Activated T-cell treated with anti-CD3 and anti-CD28 coated beads, Interleukin-2, amount 50 U/mL, for 4 hours (primary cell): ENCODE measurements at regions not wholly inside any gene's neighbourhood (a gene's known extent, or its start where the extent isn't known, plus 50 kb on each side); places are given as distances from the start of the nearest gene placed in this dataset.

Experiments used
- ATAC-seq, 2 donors: fragments of 200-7000 bp; cut with Tn5 transposase; one replicate each; pipeline ENCODE4 v1.10.0; 2021
- DNase-seq: peaks from one replicate; pipeline ENCODE4 v3.0.0-alpha.2; 2020
- H3K27me3 Mint-ChIP-seq: one replicate; pipeline ENCODE4 v1.8.0; 2021; ENCODE audit warnings: low read depth, mixed read lengths
- H3K36me3 Mint-ChIP-seq: one replicate; pipeline ENCODE4 v1.8.0; 2022; ENCODE audit warnings: mixed read lengths; ENCODE audit not compliant: insufficient read depth
- H3K4me1 Mint-ChIP-seq: one replicate; pipeline ENCODE4 v1.8.0; 2021; ENCODE audit warnings: low read depth, mixed read lengths
- H3K4me3 Mint-ChIP-seq: one replicate; pipeline ENCODE4 v1.8.0; 2021; ENCODE audit warnings: mild to moderate bottlenecking, moderate library complexity, mixed read lengths
- H3K9me3 Mint-ChIP-seq: one replicate; pipeline ENCODE4 v1.8.0; 2021; ENCODE audit warnings: mixed read lengths

GRCh38 chr18:34626404-34627136, 83.5 kb upstream of the DTNA start:
- Mint-ChIP-seq H3K9me3 (no peaks in the 10 kb centered on the region), H3K4me3 (no peak overlapping the region), H3K4me1 (no peaks in the 10 kb centered on the region), H3K27me3 (no peaks in the 10 kb centered on the region), H3K36me3 (no peaks in the 10 kb centered on the region)
- ATAC-seq (no peak), DNase-seq (no peak)

- no peaks in the 10 kb centered on the region for H3K9me3 Mint-ChIP-seq
- no peaks in the 10 kb centered on the region for H3K36me3 Mint-ChIP-seq
- DNase-seq (no peak), ATAC-seq (no peak)
- H3K27me3 Mint-ChIP-seq, result no peaks in the 10 kb centered on the region
- no peaks in the 10 kb centered on the region for H3K4me1 Mint-ChIP-seq
- H3K4me3 Mint-ChIP-seq, result no peak overlapping the region
Observed at GRCh38 chr18:34627137-34627920, 82.8 kb upstream of the DTNA start.

DNA sequence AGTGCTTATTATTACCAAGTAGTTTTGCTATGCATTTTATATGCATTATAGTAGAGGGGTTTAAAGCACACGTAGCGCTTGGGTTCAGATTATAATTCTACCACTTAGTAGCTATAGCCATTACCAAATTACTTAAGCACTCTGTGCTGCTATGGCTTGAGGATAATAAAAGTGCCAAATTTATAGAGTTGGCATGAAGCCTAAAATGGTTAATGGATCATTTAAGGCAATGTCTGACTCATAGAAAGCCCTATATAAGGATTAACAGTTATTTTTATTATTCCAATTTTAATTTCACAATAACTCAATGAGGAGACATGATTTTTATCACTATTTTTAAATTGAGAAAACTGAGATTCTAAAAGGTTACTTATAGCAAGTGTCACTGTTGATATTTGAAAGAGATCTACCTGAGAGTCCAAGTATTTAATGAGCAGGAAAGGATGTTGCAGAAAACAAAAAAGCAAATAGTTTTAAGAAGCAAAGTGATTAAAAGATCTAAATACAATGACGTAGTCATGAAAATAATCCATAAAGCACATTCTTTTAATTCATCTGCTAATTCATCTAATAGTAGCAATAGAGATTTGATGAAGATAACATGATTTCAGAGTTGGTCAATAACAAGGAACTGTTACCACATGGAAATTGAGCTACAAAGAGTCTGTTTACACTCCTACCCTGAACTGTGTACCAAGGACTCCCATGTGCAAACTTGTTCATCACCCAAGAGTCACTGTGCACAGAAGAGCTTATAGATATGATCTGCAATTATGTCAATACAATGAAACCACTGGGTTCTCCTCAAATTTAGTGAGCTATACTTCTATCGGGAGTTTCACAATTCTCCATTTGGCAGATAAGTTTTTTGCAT, 78.8 kb upstream of the DTNA start:
- H3K9me3 Mint-ChIP-seq, result no peaks in the 10 kb centered on the region
- no peak for ATAC-seq
- no peaks in the 10 kb centered on the region for H3K27me3 Mint-ChIP-seq
- H3K4me1 Mint-ChIP-seq, result no peaks in the 10 kb centered on the region
- DNase-seq, result no peak
- no peaks in the 10 kb centered on the region for H3K36me3 Mint-ChIP-seq
- H3K4me3 Mint-ChIP-seq, result no peak overlapping the region

DNA sequence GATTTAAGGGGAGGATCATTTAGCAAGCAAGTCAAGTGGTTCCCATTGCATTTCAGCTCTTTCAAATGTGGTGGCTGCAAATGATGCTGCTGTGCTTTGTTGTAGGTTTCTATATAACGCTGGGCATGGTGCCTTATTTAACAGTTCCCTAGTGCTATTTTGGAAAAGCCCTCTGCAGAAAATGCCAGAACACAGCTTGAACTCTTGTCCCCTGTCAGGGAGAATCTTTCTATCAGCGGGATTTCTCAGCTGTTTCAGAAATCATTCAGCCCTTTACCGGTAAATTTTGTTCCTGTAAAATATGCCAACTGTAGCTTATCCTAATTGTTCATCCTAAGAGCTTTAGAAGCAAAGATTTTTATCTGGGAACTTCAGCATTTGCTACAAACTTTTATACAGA, 77.8 kb upstream of the DTNA start:
- H3K9me3 Mint-ChIP-seq, result no peaks in the 10 kb centered on the region
- DNase-seq (no peak), ATAC-seq (no peak)
- no peaks in the 10 kb centered on the region for H3K36me3 Mint-ChIP-seq
- H3K27me3 Mint-ChIP-seq, result no peaks in the 10 kb centered on the region
- H3K4me1 Mint-ChIP-seq, result no peaks in the 10 kb centered on the region
- no peak overlapping the region for H3K4me3 Mint-ChIP-seq

- ATAC-seq, result no peak
- DNase-seq, result no peak
- no peak overlapping the region for H3K4me3 Mint-ChIP-seq
- H3K27me3 Mint-ChIP-seq, result no peaks in the 10 kb centered on the region
- H3K36me3 Mint-ChIP-seq, result no peaks in the 10 kb centered on the region
- no peaks in the 10 kb centered on the region for H3K4me1 Mint-ChIP-seq
- no peaks in the 10 kb centered on the region for H3K9me3 Mint-ChIP-seq
Observed at GRCh38 chr18:34633368-34633767, 76.7 kb upstream of the DTNA start.

DNA sequence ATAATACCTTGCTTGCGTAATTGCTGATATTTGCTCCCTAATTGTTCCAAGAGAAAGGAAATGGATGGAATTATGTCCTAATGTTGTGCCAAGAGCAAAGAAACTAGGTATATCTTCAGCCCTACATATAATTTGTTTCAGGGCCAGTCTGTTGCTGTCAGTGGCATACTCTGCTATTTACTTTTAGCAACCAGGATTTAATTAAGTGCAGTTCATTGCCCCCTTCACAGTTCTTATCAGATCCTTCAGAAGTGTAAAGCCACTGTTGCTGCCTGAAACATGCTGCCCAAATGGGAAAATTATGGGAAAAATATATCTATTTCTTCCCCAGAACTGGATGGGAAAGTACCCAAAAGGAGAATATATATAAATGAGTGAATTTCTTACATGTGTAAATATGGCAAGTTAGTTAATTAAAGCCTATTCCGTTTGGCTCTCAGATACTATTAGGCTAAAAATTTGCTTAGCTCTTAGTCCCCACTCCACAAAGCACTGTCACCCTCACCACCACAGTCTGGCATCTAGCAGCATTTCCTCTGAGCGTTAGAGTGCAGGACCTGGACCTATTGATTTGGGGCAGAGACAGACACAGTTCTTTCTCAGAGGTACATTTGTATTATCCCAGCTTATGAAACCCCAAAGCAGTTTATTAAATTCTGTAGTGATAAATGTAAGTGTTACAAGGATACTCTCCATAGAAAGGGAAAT, 72.8 kb upstream of the DTNA start:
- Mint-ChIP-seq H3K9me3 (no peaks in the 10 kb centered on the region), H3K27me3 (no peaks in the 10 kb centered on the region), H3K36me3 (no peaks in the 10 kb centered on the region), H3K4me3 (no peak overlapping the region), H3K4me1 (no peaks in the 10 kb centered on the region)
- DNase-seq (no peak), ATAC-seq (no peak)

DNA sequence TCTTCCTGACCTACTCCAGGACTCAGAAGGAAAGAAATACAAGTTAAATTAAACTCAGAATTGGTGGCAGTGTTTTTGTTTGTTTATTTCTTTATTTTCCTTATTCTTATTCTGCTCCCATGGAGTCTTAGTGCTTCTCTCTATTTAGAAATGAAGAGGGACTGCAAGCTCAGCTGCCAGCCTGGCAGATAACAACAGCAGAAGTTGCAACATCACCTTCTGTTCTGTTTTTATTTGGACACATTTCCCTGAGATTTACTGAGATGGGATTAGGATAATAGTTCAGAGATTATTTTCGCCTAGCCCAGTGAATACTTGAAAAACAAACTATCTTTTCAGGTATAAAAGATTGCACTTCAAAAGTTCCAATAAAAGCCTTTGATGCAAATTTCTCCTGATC, 70.4 kb upstream of the DTNA start:
- no peaks in the 10 kb centered on the region for H3K36me3 Mint-ChIP-seq
- ATAC-seq (no peak), DNase-seq (no peak)
- no peaks in the 10 kb centered on the region for H3K9me3 Mint-ChIP-seq
- no peak overlapping the region for H3K4me3 Mint-ChIP-seq
- no peaks in the 10 kb centered on the region for H3K27me3 Mint-ChIP-seq
- no peaks in the 10 kb centered on the region for H3K4me1 Mint-ChIP-seq

GRCh38 chr18:34640276-34640675, 69.8 kb upstream of the DTNA start:
- Mint-ChIP-seq H3K4me1 (no peaks in the 10 kb centered on the region), H3K36me3 (no peaks in the 10 kb centered on the region), H3K4me3 (no peak overlapping the region), H3K9me3 (no peaks in the 10 kb centered on the region), H3K27me3 (no peaks in the 10 kb centered on the region)
- ATAC-seq (no peak), DNase-seq (no peak)

DNA sequence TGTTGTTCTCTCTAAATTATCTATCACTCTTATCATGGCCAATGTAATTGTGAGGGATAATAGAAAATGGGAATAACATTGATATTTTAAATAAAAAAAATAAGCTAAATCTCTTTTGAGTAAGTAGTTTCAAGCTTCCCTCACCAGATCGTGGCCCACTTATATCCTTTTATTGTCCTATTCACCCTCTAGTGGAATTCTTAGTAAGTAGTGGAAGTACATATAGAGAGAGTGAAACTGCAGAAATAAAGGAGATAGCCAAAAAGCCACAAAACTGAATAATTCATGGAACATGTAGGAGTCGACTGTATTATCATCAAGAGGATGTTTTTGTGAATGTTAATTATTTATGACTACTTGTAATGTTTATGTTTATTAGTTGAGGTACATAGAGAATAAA, 66.1 kb upstream of the DTNA start:
- Mint-ChIP-seq H3K9me3 (no peaks in the 10 kb centered on the region), H3K27me3 (no peaks in the 10 kb centered on the region), H3K36me3 (no peaks in the 10 kb centered on the region), H3K4me3 (no peak overlapping the region), H3K4me1 (no peaks in the 10 kb centered on the region)
- DNase-seq (no peak), ATAC-seq (no peak)

GRCh38 chr18:34647251-34647650, 62.8 kb upstream of the DTNA start:
- H3K4me1 Mint-ChIP-seq, result no peaks in the 10 kb centered on the region
- ATAC-seq (no peak), DNase-seq (no peak)
- H3K4me3 Mint-ChIP-seq, result no peak overlapping the region
- peaks cover under 1% of the 10 kb centered on the region for H3K27me3 Mint-ChIP-seq
- H3K36me3 Mint-ChIP-seq, result no peaks in the 10 kb centered on the region
- no peaks in the 10 kb centered on the region for H3K9me3 Mint-ChIP-seq

- DNase-seq, result no peak
- ATAC-seq, result no peak
- no peak overlapping the region for H3K4me3 Mint-ChIP-seq
- H3K9me3 Mint-ChIP-seq, result no peaks in the 10 kb centered on the region
- H3K36me3 Mint-ChIP-seq, result no peaks in the 10 kb centered on the region
- H3K27me3 Mint-ChIP-seq, result peaks cover 2% of the 10 kb centered on the region
- H3K4me1 Mint-ChIP-seq, result no peaks in the 10 kb centered on the region
Observed at GRCh38 chr18:34648269-34648985, 61.7 kb upstream of the DTNA start.

- H3K4me1 Mint-ChIP-seq, result no peaks in the 10 kb centered on the region
- peaks cover 2% of the 10 kb centered on the region for H3K27me3 Mint-ChIP-seq
- ATAC-seq (no peak), DNase-seq (no peak)
- H3K36me3 Mint-ChIP-seq, result no peaks in the 10 kb centered on the region
- no peaks in the 10 kb centered on the region for H3K9me3 Mint-ChIP-seq
- no peak overlapping the region for H3K4me3 Mint-ChIP-seq
Observed at GRCh38 chr18:34649080-34649479, 61.0 kb upstream of the DTNA start.

- Mint-ChIP-seq H3K4me3 (no peak overlapping the region), H3K9me3 (no peaks in the 10 kb centered on the region), H3K27me3 (peaks cover 2% of the 10 kb centered on the region), H3K4me1 (no peaks in the 10 kb centered on the region), H3K36me3 (no peaks in the 10 kb centered on the region)
- DNase-seq, result no peak
- ATAC-seq, result no peak
Observed at GRCh38 chr18:34650121-34650545, 60.0 kb upstream of the DTNA start.
